ENCODE measurements at regions not wholly inside any gene's neighbourhood (a gene's known extent, or its start where the extent isn't known, plus 50 kb on each side); places are given as distances from the start of the nearest gene placed in this dataset.
"Not testable (repeated sequence)": the region's sequence is repeated elsewhere in the genome, so short reads cannot be mapped to it uniquely, and the experiment has no call there.

GRCh38 chr10:78096486-78096885 lies 62.8 kb downstream of the RPS24 start:
- H3K27me3 ChIP-seq; H3K4me1 ChIP-seq; H3K4me3 ChIP-seq (ENCODE audit: low read depth, low read length): not testable (repeated sequence)

GRCh38 chr10:78102593-78102992 lies 68.9 kb downstream of the RPS24 start:
- not testable (repeated sequence) for H3K27me3 ChIP-seq; H3K9me3 ChIP-seq; H3K4me1 ChIP-seq; H3K36me3 ChIP-seq; H3K4me3 ChIP-seq (ENCODE audit: low read depth, low read length); DNase-seq

More at GRCh38 chr10:78096486-78096885, 62.8 kb downstream of the RPS24 start:
- not testable (repeated sequence) for H3K9me3 ChIP-seq, DNase-seq, H3K36me3 ChIP-seq

- Histone ChIP-seq H3K27me3 (no peaks in the 10 kb centered on the region), H3K4me1 (no peaks in the 10 kb centered on the region), H3K9me3 (no peaks in the 10 kb centered on the region), H3K36me3 (no peaks in the 10 kb centered on the region), H3K4me3 (ENCODE audit: low read depth, low read length) (no peak overlapping the region)
- no peak for TF ChIP-seq CTCF (IDR thresholded peaks at IDR 0.05; ENCODE audit: low read depth, low read length)
- no peak for DNase-seq
Observed at GRCh38 chr10:78109210-78109609, 75.5 kb downstream of the RPS24 start.

- no peak for TF ChIP-seq CTCF (IDR thresholded peaks at IDR 0.05; ENCODE audit: low read depth, low read length)
- Histone ChIP-seq H3K9me3 (no peaks in the 10 kb centered on the region), H3K36me3 (no peaks in the 10 kb centered on the region), H3K4me3 (ENCODE audit: low read depth, low read length) (no peak overlapping the region), H3K4me1 (no peaks in the 10 kb centered on the region), H3K27me3 (no peaks in the 10 kb centered on the region)
- DNase-seq, result no peak
Observed at GRCh38 chr10:78115135-78115853, 81.6 kb downstream of the RPS24 start.

- no peak for TF ChIP-seq CTCF (IDR thresholded peaks at IDR 0.05; ENCODE audit: low read depth, low read length)
- Histone ChIP-seq H3K27me3 (no peaks in the 10 kb centered on the region), H3K4me1 (no peaks in the 10 kb centered on the region), H3K36me3 (no peaks in the 10 kb centered on the region), H3K4me3 (ENCODE audit: low read depth, low read length) (no peak overlapping the region), H3K9me3 (no peaks in the 10 kb centered on the region)
- DNase-seq, result no peak
Observed at GRCh38 chr10:78116361-78116760, 82.7 kb downstream of the RPS24 start.

- no peak for DNase-seq
- TF ChIP-seq CTCF (IDR thresholded peaks at IDR 0.05; ENCODE audit: low read depth, low read length), result no peak
- H3K4me3 ChIP-seq (ENCODE audit: low read depth, low read length), result no peak overlapping the region
- H3K36me3 ChIP-seq, result no peaks in the 10 kb centered on the region
- peaks cover 4% of the 10 kb centered on the region; the same call in 1 of the 2 replicates for H3K9me3 ChIP-seq
- no peaks in the 10 kb centered on the region for H3K4me1 ChIP-seq
- no peaks in the 10 kb centered on the region for H3K27me3 ChIP-seq
Observed at GRCh38 chr10:78118591-78118990, 84.9 kb downstream of the RPS24 start.

GRCh38 chr10:78121801-78122200 lies 88.1 kb downstream of the RPS24 start:
- Histone ChIP-seq H3K27me3 (no peaks in the 10 kb centered on the region), H3K9me3 (peaks cover 4% of the 10 kb centered on the region; the same call in 1 of the 2 replicates), H3K4me1 (no peaks in the 10 kb centered on the region), H3K36me3 (no peaks in the 10 kb centered on the region), H3K4me3 (ENCODE audit: low read depth, low read length) (no peak overlapping the region)
- no peak for TF ChIP-seq CTCF (IDR thresholded peaks at IDR 0.05; ENCODE audit: low read depth, low read length)
- no peak for DNase-seq
